ENCODE measurements at regions not wholly inside any gene's neighbourhood (a gene's known extent, or its start where the extent isn't known, plus 50 kb on each side); places are given as distances from the start of the nearest gene placed in this dataset.
"Not testable (repeated sequence)": the region's sequence is repeated elsewhere in the genome, so short reads cannot be mapped to it uniquely, and the experiment has no call there.

GRCh38 chr18:56443166-56443907, 195.1 kb downstream of the TXNL1 start:
- CTCF ChIA-PET, result interaction anchor here (0.8 kb wide), 1 partner anchor 9 kb away, joined by 4 read pairs; no protein-coding TSS in a partner anchor
- TF ChIP-seq, protein P1, sequence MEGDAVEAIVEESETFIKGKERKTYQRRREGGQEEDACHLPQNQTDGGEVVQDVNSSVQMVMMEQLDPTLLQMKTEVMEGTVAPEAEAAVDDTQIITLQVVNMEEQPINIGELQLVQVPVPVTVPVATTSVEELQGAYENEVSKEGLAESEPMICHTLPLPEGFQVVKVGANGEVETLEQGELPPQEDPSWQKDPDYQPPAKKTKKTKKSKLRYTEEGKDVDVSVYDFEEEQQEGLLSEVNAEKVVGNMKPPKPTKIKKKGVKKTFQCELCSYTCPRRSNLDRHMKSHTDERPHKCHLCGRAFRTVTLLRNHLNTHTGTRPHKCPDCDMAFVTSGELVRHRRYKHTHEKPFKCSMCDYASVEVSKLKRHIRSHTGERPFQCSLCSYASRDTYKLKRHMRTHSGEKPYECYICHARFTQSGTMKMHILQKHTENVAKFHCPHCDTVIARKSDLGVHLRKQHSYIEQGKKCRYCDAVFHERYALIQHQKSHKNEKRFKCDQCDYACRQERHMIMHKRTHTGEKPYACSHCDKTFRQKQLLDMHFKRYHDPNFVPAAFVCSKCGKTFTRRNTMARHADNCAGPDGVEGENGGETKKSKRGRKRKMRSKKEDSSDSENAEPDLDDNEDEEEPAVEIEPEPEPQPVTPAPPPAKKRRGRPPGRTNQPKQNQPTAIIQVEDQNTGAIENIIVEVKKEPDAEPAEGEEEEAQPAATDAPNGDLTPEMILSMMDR (IDR thresholded peaks at IDR 0.05; ENCODE audit: insufficient read depth, low read depth, low read length), result no peak
- H3K36me3 ChIP-seq (ENCODE audit: control insufficient read depth, insufficient read depth, low read length), result no peaks in the 10 kb centered on the region
- H3K4me3 ChIP-seq (ENCODE audit: low read depth, low read length), result no peak overlapping the region
- no peaks in the 10 kb centered on the region for H3K27me3 ChIP-seq (ENCODE audit: control insufficient read depth, insufficient read depth, low read length)
- no peak for DNase-seq (ENCODE audit: low read depth)
- POLR2A ChIA-PET, result no interaction called here

DNA sequence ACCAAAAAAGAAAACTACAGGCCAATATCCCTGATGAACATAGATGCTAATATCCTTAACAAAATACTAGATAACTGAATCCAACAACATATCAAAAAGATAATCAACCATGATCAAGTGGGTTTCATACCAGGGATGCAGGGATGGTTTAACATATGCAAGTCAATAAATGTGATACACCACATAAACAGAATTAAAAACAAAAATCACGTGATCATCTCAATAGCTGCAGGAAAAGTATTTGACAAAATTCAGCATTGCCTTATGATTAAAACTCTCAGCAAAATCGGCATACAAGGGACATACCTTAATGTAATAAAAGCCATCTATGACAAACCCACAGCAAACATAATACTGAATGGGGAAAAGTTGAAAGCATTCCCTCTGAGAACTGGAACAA, 199.9 kb downstream of the TXNL1 start:
- CTCF ChIA-PET; H3K27me3 ChIP-seq (ENCODE audit: control insufficient read depth, insufficient read depth, low read length); POLR2A ChIA-PET; H3K4me3 ChIP-seq (ENCODE audit: low read depth, low read length); DNase-seq (ENCODE audit: low read depth); H3K36me3 ChIP-seq (ENCODE audit: control insufficient read depth, insufficient read depth, low read length): not testable (repeated sequence)

GRCh38 chr18:56436651-56437050, 201.7 kb downstream of the TXNL1 start:
- ChIA-PET CTCF (no interaction called here), POLR2A (no interaction called here)
- TF ChIP-seq, protein P1 (IDR thresholded peaks at IDR 0.05; ENCODE audit: insufficient read depth, low read depth, low read length), result no peak
- no peak for DNase-seq (ENCODE audit: low read depth)
- Histone ChIP-seq H3K36me3 (ENCODE audit: control insufficient read depth, insufficient read depth, low read length) (no peaks in the 10 kb centered on the region), H3K27me3 (ENCODE audit: control insufficient read depth, insufficient read depth, low read length) (no peaks in the 10 kb centered on the region), H3K4me3 (ENCODE audit: low read depth, low read length) (no peak overlapping the region)

GRCh38 chr18:56433919-56434318, 204.5 kb downstream of the TXNL1 start:
- Histone ChIP-seq H3K4me3 (ENCODE audit: low read depth, low read length) (no peak overlapping the region), H3K36me3 (ENCODE audit: control insufficient read depth, insufficient read depth, low read length) (no peaks in the 10 kb centered on the region), H3K27me3 (ENCODE audit: control insufficient read depth, insufficient read depth, low read length) (no peaks in the 10 kb centered on the region)
- no peak for DNase-seq (ENCODE audit: low read depth)
- ChIA-PET POLR2A (no interaction called here), CTCF (interaction anchor here (1.3 kb wide), 1 partner anchor 10 kb away, joined by 4 read pairs; no protein-coding TSS in a partner anchor)
- TF ChIP-seq, protein P1 (IDR thresholded peaks at IDR 0.05; ENCODE audit: insufficient read depth, low read depth, low read length), result no peak

DNA sequence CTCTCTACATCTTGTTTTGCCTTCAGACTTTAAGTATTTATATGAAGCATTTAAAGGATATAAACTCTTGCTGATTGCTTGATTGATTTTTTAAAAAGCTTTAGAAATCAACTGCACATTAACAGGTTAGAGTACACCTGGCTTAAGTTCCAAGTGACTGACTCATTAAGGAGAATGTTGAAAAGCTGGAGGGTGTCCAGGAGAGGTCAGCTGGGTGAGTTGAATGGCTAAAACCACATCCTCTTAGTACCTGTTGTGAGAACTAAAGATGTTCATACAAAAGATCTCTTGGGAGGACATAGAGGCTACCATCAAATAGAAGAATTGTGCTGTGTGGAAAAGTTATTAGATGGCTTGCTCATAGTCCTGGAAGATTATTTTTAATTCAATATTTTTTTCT, 206.8 kb downstream of the TXNL1 start:
- POLR2A ChIA-PET, result no interaction called here
- DNase-seq (ENCODE audit: low read depth), result no peak

More for the DNA sequence above, 206.8 kb downstream of the TXNL1 start:
- no peaks in the 10 kb centered on the region for H3K27me3 ChIP-seq (ENCODE audit: control insufficient read depth, insufficient read depth, low read length)
- no peaks in the 10 kb centered on the region for H3K36me3 ChIP-seq (ENCODE audit: control insufficient read depth, insufficient read depth, low read length)
- CTCF ChIA-PET, result interaction anchor here (0.7 to 1.1 kb wide), 2 partner anchors 28 to 119 kb away, joined by 3 to 4 read pairs; no protein-coding TSS in a partner anchor
- no peak overlapping the region for H3K4me3 ChIP-seq (ENCODE audit: low read depth, low read length)
- TF ChIP-seq, protein P1 (IDR thresholded peaks at IDR 0.05; ENCODE audit: insufficient read depth, low read depth, low read length), result no peak
